Heart left ventricle (tissue), 13 donors: ENCODE measurements at regions not wholly inside any gene's neighbourhood (a gene's known extent, or its start where the extent isn't known, plus 50 kb on each side); places are given as distances from the start of the nearest gene placed in this dataset.

Source experiments
- CTCF ChIP-seq, 12 donors: fragments of 200-600 bp; sonication (generic) in 4 of 12; IDR thresholded peaks; one replicate each; pipeline versions ENCODE4 v1.5.0 to v1.8.0; 2018 to 2022; ENCODE audit warnings: antibody characterized with exemption in 12 of 12, mild to moderate bottlenecking in 5 of 12
- POLR2A ChIP-seq, 2 donors: fragments of 450-650 bp; IDR thresholded peaks; one replicate each; pipeline ENCODE4 v1.6.1; 2017; ENCODE audit warnings: antibody characterized with exemption in 2 of 2, mild to moderate bottlenecking in 2 of 2, moderate library complexity in 2 of 2
- donor health status: ischemic (EF 13 %, LVEDD 7.1; RV severe dilation, severe dysfunction).
- donor health status: DM: no; HTN: yes; CAD: no.
- donor health status: DM: no; HTN: no; CAD: no.
- donor health status: ischemic (EF 25% LVEDD 6.9; RV normal size, moderate dysfunction).
- donor health status: ischemic (EF 25% LVEDD 5.7; RV mildly dilated, moderate dysfunction).
- donor health status: ischemic (EF 35%, LVEDD 5.7; RV mildly dilated, moderate dysfunction).
- donor health status: nonischemic (EF 11% LVEDD 7.7; RV severe dilation, severe dysfunction).
- donor health status: DM: yes; HTN: yes; CAD: no.
- donor health status: PGD.
- donor health status: ischemic (EF 29% LVEDD 5.4; RV normal size, mild dysfunction).
- donor health status: nonischemic (EF 23%, LVEDD 6.1; RV moderate dilation, normal function).

DNA sequence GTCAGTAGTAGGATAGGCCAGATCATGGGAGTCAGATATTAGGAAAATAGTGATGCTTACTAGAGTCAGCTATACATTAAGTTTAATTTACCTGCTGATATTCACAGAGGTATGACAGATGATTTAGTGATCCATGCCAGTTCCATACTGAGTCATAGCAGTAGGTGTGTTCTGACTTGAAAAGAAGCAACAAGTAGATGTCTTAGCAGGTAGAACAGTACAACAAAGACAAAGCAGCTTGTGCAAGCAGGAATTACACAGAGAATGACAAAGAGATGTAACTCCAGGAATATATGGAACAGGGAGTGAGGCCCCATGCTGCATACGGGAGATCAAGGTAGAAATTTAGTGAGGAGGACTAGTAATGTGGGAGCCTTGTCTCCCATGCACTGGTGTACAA lies 556.9 kb downstream of the SLC16A7 start:
- TF ChIP-seq CTCF (IDR thresholded peaks at IDR 0.05) (no peak), POLR2A (IDR thresholded peaks at IDR 0.05) (no peak)
